ENCODE measurements at regions not wholly inside any gene's neighbourhood (a gene's known extent, or its start where the extent isn't known, plus 50 kb on each side); places are given as distances from the start of the nearest gene placed in this dataset.

GRCh38 chr14:95409477-95410272, 90.0 kb upstream of the CLMN start:
- no peak for DNase-seq

GRCh38 chr14:95408731-95409476, 89.2 kb upstream of the CLMN start:
- DNase-seq: no peak

- DNase-seq: no peak
Measured at GRCh38 chr14:95407354-95407753, 87.6 kb upstream of the CLMN start.

- no peak for DNase-seq
Measured at GRCh38 chr14:95406756-95407277, 87.1 kb upstream of the CLMN start.

- DNase-seq: no peak
Measured at GRCh38 chr14:95404583-95404982, 84.9 kb upstream of the CLMN start.

GRCh38 chr14:95402578-95402977, 82.9 kb upstream of the CLMN start:
- DNase-seq: no peak

GRCh38 chr14:95402176-95402575, 82.5 kb upstream of the CLMN start:
- no peak for DNase-seq

GRCh38 chr14:95398630-95399547, 79.2 kb upstream of the CLMN start:
- DNase-seq: no peak

GRCh38 chr14:95397325-95397724, 77.6 kb upstream of the CLMN start:
- DNase-seq: no peak

GRCh38 chr14:95396221-95396620, 76.5 kb upstream of the CLMN start:
- DNase-seq: no peak

GRCh38 chr14:95395098-95395737, 75.5 kb upstream of the CLMN start:
- no peak for DNase-seq

- DNase-seq: no peak
Measured at GRCh38 chr14:95394297-95395097, 74.8 kb upstream of the CLMN start.

GRCh38 chr14:95392841-95393240, 73.1 kb upstream of the CLMN start:
- DNase-seq: no peak

- no peak for DNase-seq
Measured at GRCh38 chr14:95391331-95391730, 71.6 kb upstream of the CLMN start.

GRCh38 chr14:95389471-95390011, 69.8 kb upstream of the CLMN start:
- no peak for DNase-seq

GRCh38 chr14:95388699-95389098, 69.0 kb upstream of the CLMN start:
- DNase-seq: no peak

GRCh38 chr14:95387826-95388445, 68.2 kb upstream of the CLMN start:
- no peak for DNase-seq

GRCh38 chr14:95386536-95387095, 66.9 kb upstream of the CLMN start:
- DNase-seq: no peak

- DNase-seq: no peak
Measured at GRCh38 chr14:95385701-95386100, 66.0 kb upstream of the CLMN start.

- no peak for DNase-seq
Measured at GRCh38 chr14:95382747-95383146, 63.0 kb upstream of the CLMN start.

GRCh38 chr14:95381726-95382125, 62.0 kb upstream of the CLMN start:
- no peak for DNase-seq
